Panc1 (cell line): ENCODE measurements at regions not wholly inside any gene's neighbourhood (a gene's known extent, or its start where the extent isn't known, plus 50 kb on each side); places are given as distances from the start of the nearest gene placed in this dataset.
"Not testable (repeated sequence)": the region's sequence is repeated elsewhere in the genome, so short reads cannot be mapped to it uniquely, and the experiment has no call there.

ENCODE experiments used
- POLR2AphosphoS5 ChIP-seq: IDR thresholded peaks from 2 replicates; pipeline ENCODE4 v1.6.1; 2012; ENCODE audit warnings: mild to moderate bottlenecking, low read depth, low read length, moderate library complexity
- SIN3A ChIP-seq: IDR thresholded peaks from 2 replicates; pipeline ENCODE4 v1.6.1; 2012; ENCODE audit warnings: low read depth, mild to moderate bottlenecking, low read length, moderate library complexity, borderline replicate concordance; ENCODE audit not compliant: insufficient read depth
- TCF7L2 ChIP-seq: IDR thresholded peaks from 2 replicates; pipeline ENCODE4 v1.6.1; 2011; ENCODE audit warnings: mild to moderate bottlenecking, low read depth, low read length, inconsistent platforms
- TF ChIP-seq, protein P1 (sequence below): fragments of 450-650 bp; IDR thresholded peaks from 2 replicates; pipeline ENCODE4 v1.5.1; 2017; ENCODE audit warnings: mild to moderate bottlenecking
- TF ChIP-seq, protein P2 (sequence below), 2 experiments: IDR thresholded peaks; 2 replicates each; pipeline ENCODE4 v1.6.1; 2011 to 2012; ENCODE audit warnings: low read depth in 2 of 2, control low read depth in 1 of 2, low read length in 1 of 2, mild to moderate bottlenecking in 1 of 2, moderate library complexity in 1 of 2; ENCODE audit not compliant: insufficient read depth in 1 of 2

GRCh38 chr15:96984121-96984671, 653.7 kb downstream of the NR2F2 start:
- TF ChIP-seq, protein P1, sequence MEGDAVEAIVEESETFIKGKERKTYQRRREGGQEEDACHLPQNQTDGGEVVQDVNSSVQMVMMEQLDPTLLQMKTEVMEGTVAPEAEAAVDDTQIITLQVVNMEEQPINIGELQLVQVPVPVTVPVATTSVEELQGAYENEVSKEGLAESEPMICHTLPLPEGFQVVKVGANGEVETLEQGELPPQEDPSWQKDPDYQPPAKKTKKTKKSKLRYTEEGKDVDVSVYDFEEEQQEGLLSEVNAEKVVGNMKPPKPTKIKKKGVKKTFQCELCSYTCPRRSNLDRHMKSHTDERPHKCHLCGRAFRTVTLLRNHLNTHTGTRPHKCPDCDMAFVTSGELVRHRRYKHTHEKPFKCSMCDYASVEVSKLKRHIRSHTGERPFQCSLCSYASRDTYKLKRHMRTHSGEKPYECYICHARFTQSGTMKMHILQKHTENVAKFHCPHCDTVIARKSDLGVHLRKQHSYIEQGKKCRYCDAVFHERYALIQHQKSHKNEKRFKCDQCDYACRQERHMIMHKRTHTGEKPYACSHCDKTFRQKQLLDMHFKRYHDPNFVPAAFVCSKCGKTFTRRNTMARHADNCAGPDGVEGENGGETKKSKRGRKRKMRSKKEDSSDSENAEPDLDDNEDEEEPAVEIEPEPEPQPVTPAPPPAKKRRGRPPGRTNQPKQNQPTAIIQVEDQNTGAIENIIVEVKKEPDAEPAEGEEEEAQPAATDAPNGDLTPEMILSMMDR = not testable (repeated sequence)
- not testable (repeated sequence) for TF ChIP-seq TCF7L2, POLR2AphosphoS5, SIN3A
- TF ChIP-seq, protein P2, sequence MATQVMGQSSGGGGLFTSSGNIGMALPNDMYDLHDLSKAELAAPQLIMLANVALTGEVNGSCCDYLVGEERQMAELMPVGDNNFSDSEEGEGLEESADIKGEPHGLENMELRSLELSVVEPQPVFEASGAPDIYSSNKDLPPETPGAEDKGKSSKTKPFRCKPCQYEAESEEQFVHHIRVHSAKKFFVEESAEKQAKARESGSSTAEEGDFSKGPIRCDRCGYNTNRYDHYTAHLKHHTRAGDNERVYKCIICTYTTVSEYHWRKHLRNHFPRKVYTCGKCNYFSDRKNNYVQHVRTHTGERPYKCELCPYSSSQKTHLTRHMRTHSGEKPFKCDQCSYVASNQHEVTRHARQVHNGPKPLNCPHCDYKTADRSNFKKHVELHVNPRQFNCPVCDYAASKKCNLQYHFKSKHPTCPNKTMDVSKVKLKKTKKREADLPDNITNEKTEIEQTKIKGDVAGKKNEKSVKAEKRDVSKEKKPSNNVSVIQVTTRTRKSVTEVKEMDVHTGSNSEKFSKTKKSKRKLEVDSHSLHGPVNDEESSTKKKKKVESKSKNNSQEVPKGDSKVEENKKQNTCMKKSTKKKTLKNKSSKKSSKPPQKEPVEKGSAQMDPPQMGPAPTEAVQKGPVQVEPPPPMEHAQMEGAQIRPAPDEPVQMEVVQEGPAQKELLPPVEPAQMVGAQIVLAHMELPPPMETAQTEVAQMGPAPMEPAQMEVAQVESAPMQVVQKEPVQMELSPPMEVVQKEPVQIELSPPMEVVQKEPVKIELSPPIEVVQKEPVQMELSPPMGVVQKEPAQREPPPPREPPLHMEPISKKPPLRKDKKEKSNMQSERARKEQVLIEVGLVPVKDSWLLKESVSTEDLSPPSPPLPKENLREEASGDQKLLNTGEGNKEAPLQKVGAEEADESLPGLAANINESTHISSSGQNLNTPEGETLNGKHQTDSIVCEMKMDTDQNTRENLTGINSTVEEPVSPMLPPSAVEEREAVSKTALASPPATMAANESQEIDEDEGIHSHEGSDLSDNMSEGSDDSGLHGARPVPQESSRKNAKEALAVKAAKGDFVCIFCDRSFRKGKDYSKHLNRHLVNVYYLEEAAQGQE (IDR thresholded peaks at IDR 0.05; ENCODE audit: insufficient read depth in 1 of 2, low read depth in 2 of 2, low read length in 1 of 2) = not testable (repeated sequence)
